ENCODE measurements at regions not wholly inside any gene's neighbourhood (a gene's known extent, or its start where the extent isn't known, plus 50 kb on each side); places are given as distances from the start of the nearest gene placed in this dataset.
"Not testable (repeated sequence)": the region's sequence is repeated elsewhere in the genome, so short reads cannot be mapped to it uniquely, and the experiment has no call there.

GRCh38 chr21:6545288-6545687 lies 3976.1 kb upstream of the TPTE start:
- H3K9me3 ChIP-seq (ENCODE audit: low read depth, low read length, poor library complexity, severe bottlenecking); DNase-seq (ENCODE audit: low spot score); intact Hi-C loops (cut with micrococcal nuclease; ENCODE audit: unreplicated experiment); H3K27ac ChIP-seq (ENCODE audit: low read depth, low read length, poor library complexity, severe bottlenecking); H3K4me1 ChIP-seq (ENCODE audit: insufficient read depth, low read length, poor library complexity, severe bottlenecking); H3K27me3 ChIP-seq (replicated peaks; ENCODE audit: insufficient read depth, low read depth, low read length, poor library complexity); H3K36me3 ChIP-seq (ENCODE audit: insufficient read depth, low read length, poor library complexity, severe bottlenecking); CTCF ChIA-PET; POLR2A ChIA-PET (ENCODE audit: low non-redundant PET); H3K4me3 ChIP-seq (ENCODE audit: low read depth, low read length, poor library complexity, severe bottlenecking); BruUV-seq (replicated peaks): not testable (repeated sequence)

GRCh38 chr21:6551045-6551444 lies 3970.3 kb upstream of the TPTE start:
- DNase-seq (ENCODE audit: low spot score); H3K36me3 ChIP-seq (ENCODE audit: insufficient read depth, low read length, poor library complexity, severe bottlenecking); H3K27me3 ChIP-seq (replicated peaks; ENCODE audit: insufficient read depth, low read depth, low read length, poor library complexity); POLR2A ChIA-PET (ENCODE audit: low non-redundant PET); H3K9me3 ChIP-seq (ENCODE audit: low read depth, low read length, poor library complexity, severe bottlenecking); intact Hi-C loops (cut with micrococcal nuclease; ENCODE audit: unreplicated experiment); H3K27ac ChIP-seq (ENCODE audit: low read depth, low read length, poor library complexity, severe bottlenecking); CTCF ChIA-PET; H3K4me1 ChIP-seq (ENCODE audit: insufficient read depth, low read length, poor library complexity, severe bottlenecking); H3K4me3 ChIP-seq (ENCODE audit: low read depth, low read length, poor library complexity, severe bottlenecking); BruUV-seq (replicated peaks): not testable (repeated sequence)

- H3K36me3 ChIP-seq (ENCODE audit: insufficient read depth, low read length, poor library complexity, severe bottlenecking); H3K27ac ChIP-seq (ENCODE audit: low read depth, low read length, poor library complexity, severe bottlenecking); POLR2A ChIA-PET (ENCODE audit: low non-redundant PET); H3K4me3 ChIP-seq (ENCODE audit: low read depth, low read length, poor library complexity, severe bottlenecking); H3K9me3 ChIP-seq (ENCODE audit: low read depth, low read length, poor library complexity, severe bottlenecking); DNase-seq (ENCODE audit: low spot score); BruUV-seq (replicated peaks); intact Hi-C loops (cut with micrococcal nuclease; ENCODE audit: unreplicated experiment); H3K4me1 ChIP-seq (ENCODE audit: insufficient read depth, low read length, poor library complexity, severe bottlenecking); H3K27me3 ChIP-seq (replicated peaks; ENCODE audit: insufficient read depth, low read depth, low read length, poor library complexity); CTCF ChIA-PET: not testable (repeated sequence)
These were observed 3967.6 kb upstream of the TPTE start for GRCh38 chr21:6553505-6554376.

GRCh38 chr21:6554377-6554864 lies 3967.0 kb upstream of the TPTE start:
- H3K36me3 ChIP-seq (ENCODE audit: insufficient read depth, low read length, poor library complexity, severe bottlenecking); H3K9me3 ChIP-seq (ENCODE audit: low read depth, low read length, poor library complexity, severe bottlenecking); H3K27me3 ChIP-seq (replicated peaks; ENCODE audit: insufficient read depth, low read depth, low read length, poor library complexity); CTCF ChIA-PET; BruUV-seq (replicated peaks); POLR2A ChIA-PET (ENCODE audit: low non-redundant PET); H3K4me1 ChIP-seq (ENCODE audit: insufficient read depth, low read length, poor library complexity, severe bottlenecking); DNase-seq (ENCODE audit: low spot score); H3K27ac ChIP-seq (ENCODE audit: low read depth, low read length, poor library complexity, severe bottlenecking); H3K4me3 ChIP-seq (ENCODE audit: low read depth, low read length, poor library complexity, severe bottlenecking); intact Hi-C loops (cut with micrococcal nuclease; ENCODE audit: unreplicated experiment): not testable (repeated sequence)

- H3K36me3 ChIP-seq (ENCODE audit: insufficient read depth, low read length, poor library complexity, severe bottlenecking); intact Hi-C loops (cut with micrococcal nuclease; ENCODE audit: unreplicated experiment); BruUV-seq (replicated peaks); H3K4me1 ChIP-seq (ENCODE audit: insufficient read depth, low read length, poor library complexity, severe bottlenecking); CTCF ChIA-PET; DNase-seq (ENCODE audit: low spot score); H3K4me3 ChIP-seq (ENCODE audit: low read depth, low read length, poor library complexity, severe bottlenecking); H3K9me3 ChIP-seq (ENCODE audit: low read depth, low read length, poor library complexity, severe bottlenecking); POLR2A ChIA-PET (ENCODE audit: low non-redundant PET); H3K27ac ChIP-seq (ENCODE audit: low read depth, low read length, poor library complexity, severe bottlenecking); H3K27me3 ChIP-seq (replicated peaks; ENCODE audit: insufficient read depth, low read depth, low read length, poor library complexity): not testable (repeated sequence)
These were observed 3964.9 kb upstream of the TPTE start for GRCh38 chr21:6556516-6556915.

GRCh38 chr21:6557415-6557814 lies 3964.0 kb upstream of the TPTE start:
- BruUV-seq (replicated peaks); POLR2A ChIA-PET (ENCODE audit: low non-redundant PET); DNase-seq (ENCODE audit: low spot score); H3K4me3 ChIP-seq (ENCODE audit: low read depth, low read length, poor library complexity, severe bottlenecking); H3K27ac ChIP-seq (ENCODE audit: low read depth, low read length, poor library complexity, severe bottlenecking); intact Hi-C loops (cut with micrococcal nuclease; ENCODE audit: unreplicated experiment); H3K4me1 ChIP-seq (ENCODE audit: insufficient read depth, low read length, poor library complexity, severe bottlenecking); H3K36me3 ChIP-seq (ENCODE audit: insufficient read depth, low read length, poor library complexity, severe bottlenecking); H3K9me3 ChIP-seq (ENCODE audit: low read depth, low read length, poor library complexity, severe bottlenecking); CTCF ChIA-PET; H3K27me3 ChIP-seq (replicated peaks; ENCODE audit: insufficient read depth, low read depth, low read length, poor library complexity): not testable (repeated sequence)

- CTCF ChIA-PET; H3K36me3 ChIP-seq (ENCODE audit: insufficient read depth, low read length, poor library complexity, severe bottlenecking); H3K4me1 ChIP-seq (ENCODE audit: insufficient read depth, low read length, poor library complexity, severe bottlenecking); H3K4me3 ChIP-seq (ENCODE audit: low read depth, low read length, poor library complexity, severe bottlenecking); H3K27me3 ChIP-seq (replicated peaks; ENCODE audit: insufficient read depth, low read depth, low read length, poor library complexity); H3K27ac ChIP-seq (ENCODE audit: low read depth, low read length, poor library complexity, severe bottlenecking); POLR2A ChIA-PET (ENCODE audit: low non-redundant PET); H3K9me3 ChIP-seq (ENCODE audit: low read depth, low read length, poor library complexity, severe bottlenecking); intact Hi-C loops (cut with micrococcal nuclease; ENCODE audit: unreplicated experiment); DNase-seq (ENCODE audit: low spot score); BruUV-seq (replicated peaks): not testable (repeated sequence)
These were observed 3960.2 kb upstream of the TPTE start for GRCh38 chr21:6561168-6561567.

- DNase-seq (ENCODE audit: low spot score); POLR2A ChIA-PET (ENCODE audit: low non-redundant PET); CTCF ChIA-PET: not testable (repeated sequence)
These were observed 3959.8 kb upstream of the TPTE start for GRCh38 chr21:6561578-6561977.

More at GRCh38 chr21:6561578-6561977, 3959.8 kb upstream of the TPTE start:
- H3K9me3 ChIP-seq (ENCODE audit: low read depth, low read length, poor library complexity, severe bottlenecking); H3K36me3 ChIP-seq (ENCODE audit: insufficient read depth, low read length, poor library complexity, severe bottlenecking); intact Hi-C loops (cut with micrococcal nuclease; ENCODE audit: unreplicated experiment); H3K27ac ChIP-seq (ENCODE audit: low read depth, low read length, poor library complexity, severe bottlenecking); BruUV-seq (replicated peaks); H3K4me3 ChIP-seq (ENCODE audit: low read depth, low read length, poor library complexity, severe bottlenecking); H3K4me1 ChIP-seq (ENCODE audit: insufficient read depth, low read length, poor library complexity, severe bottlenecking); H3K27me3 ChIP-seq (replicated peaks; ENCODE audit: insufficient read depth, low read depth, low read length, poor library complexity): not testable (repeated sequence)
